HepG2 (cell line): ENCODE measurements at regions not wholly inside any gene's neighbourhood (a gene's known extent, or its start where the extent isn't known, plus 50 kb on each side); places are given as distances from the start of the nearest gene placed in this dataset.

ENCODE experiments used
- ATAC-seq: fragments of 200-7000 bp; cut with Tn5 transposase; 3 replicates; pipeline ENCODE4 v1.9.1; 2020; ENCODE audit warnings: mild to moderate bottlenecking, moderate library complexity
- BruUV-seq: library from RNA; stranded (reverse); fragments of 400-500 nt; replicated peaks from 2 replicates; lab custom pipeline; 2021; lab: Mats Ljungman, UMichigan
- CTCF ChIA-PET: fragments of 300-600 bp; formaldehyde crosslinking; extraction: SDS; loops from one replicate; lab custom pipeline; 2021; ENCODE audit warnings: low total read pairs, inconsistent platforms, low intra/inter-chr PET ratio; lab: Yijun Ruan, JAX
- POLR2A ChIA-PET: fragments of 350-600 bp; sonication (Branson Sonifier 250); formaldehyde crosslinking; loops from one replicate; lab custom pipeline; 2020; ENCODE audit warnings: antibody characterized with exemption, inconsistent platforms; lab: Yijun Ruan, JAX
- DNase-seq: peaks from one replicate; pipeline ENCODE4 v3.0.0-alpha.2; 2015; ENCODE audit warnings: low spot score
- FAIRE-seq: peaks from 3 replicates; lab custom pipeline; 2011; peaks lifted over from hg19 to GRCh38; lab: Jason Lieb, UNC
- H2AFZ ChIP-seq: one replicate; pipeline ENCODE4 v1.6.1; 2011; ENCODE audit warnings: low read length, inconsistent platforms
- H3K27ac ChIP-seq: fragments of 300-600 bp; 3 replicates; pipeline ENCODE4 v1.8.0; 2011; ENCODE audit warnings: mixed run types, mild to moderate bottlenecking, mixed read lengths, low read length, inconsistent platforms; ENCODE audit not compliant: insufficient read depth; ENCODE audit errors: extremely low read length
- H3K27me3 ChIP-seq, 2 experiments: fragments of 200-600 bp in 1 of 2; 2 replicates in 1 of 2; 3 replicates in 1 of 2; pipeline versions ENCODE4 v1.6.0 to v1.8.0; 2011; ENCODE audit warnings: low read length in 2 of 2, mild to moderate bottlenecking in 2 of 2, moderate library complexity in 2 of 2, inconsistent platforms in 1 of 2; ENCODE audit not compliant: insufficient read depth in 2 of 2, control insufficient read depth in 1 of 2
- H3K36me3 ChIP-seq, 2 experiments: fragments of 200-600 bp in 1 of 2; replicated peaks in 1 of 2; 2 replicates in 1 of 2; 3 replicates in 1 of 2; pipeline versions ENCODE4 v1.5.1 to v1.8.0; 2011; ENCODE audit warnings: low read length in 2 of 2, inconsistent platforms in 1 of 2; ENCODE audit not compliant: insufficient read depth in 2 of 2, control insufficient read depth in 1 of 2
- H3K4me1 ChIP-seq: 2 replicates; pipeline ENCODE4 v1.5.1; 2012; ENCODE audit warnings: low read length, inconsistent platforms; ENCODE audit not compliant: insufficient read depth
- H3K4me2 ChIP-seq: 2 replicates; pipeline ENCODE4 v1.6.0; 2011; ENCODE audit warnings: low read depth, low read length, inconsistent platforms
- H3K4me3 ChIP-seq, 3 experiments: fragments of 200-600 bp in 1 of 3; sonication (generic), shearing (Covaris generic) in 1 of 3; replicated peaks in 1 of 3; 2 replicates each; pipeline ENCODE4 v1.5.1; 2011 to 2016; ENCODE audit warnings: low read length in 3 of 3, inconsistent platforms in 2 of 3, low read depth in 2 of 3, mild to moderate bottlenecking in 2 of 3, control low read depth in 1 of 3, mixed read lengths in 1 of 3; ENCODE audit not compliant: insufficient read depth in 1 of 3
- H3K79me2 ChIP-seq: one replicate; pipeline ENCODE4 v1.6.1; 2011; ENCODE audit warnings: low read length, inconsistent platforms; ENCODE audit not compliant: insufficient read depth
- H3K9ac ChIP-seq: 2 replicates; pipeline ENCODE4 v1.6.0; 2011; ENCODE audit warnings: mild to moderate bottlenecking, low read depth, low read length, inconsistent platforms; ENCODE audit not compliant: insufficient read depth
- H3K9me3 ChIP-seq: 2 replicates; pipeline ENCODE4 v1.5.1; 2012; ENCODE audit warnings: mild to moderate bottlenecking, low read length
- H4K20me1 ChIP-seq: 2 replicates; pipeline ENCODE4 v1.6.0; 2011; ENCODE audit warnings: inconsistent platforms, mild to moderate bottlenecking, low read length, moderate library complexity; ENCODE audit not compliant: insufficient read depth
- AGO1 ChIP-seq: fragments of 200-400 bp; formaldehyde crosslinking; IDR thresholded peaks from 2 replicates; pipeline ENCODE4 v1.6.1; 2017; ENCODE audit warnings: mild to moderate bottlenecking, low read depth, low read length, moderate library complexity; ENCODE audit not compliant: poor library complexity, severe bottlenecking
- CHCHD3 ChIP-seq: sonication (generic); formaldehyde crosslinking; IDR thresholded peaks from 2 replicates; pipeline ENCODE4 v1.8.0; 2022; ENCODE audit warnings: mild to moderate bottlenecking, missing genetic modification reagents, moderate library complexity
- DNMT1 ChIP-seq: sonication (generic); formaldehyde crosslinking; IDR thresholded peaks from 2 replicates; pipeline ENCODE4 v1.5.1; 2020; ENCODE audit warnings: mild to moderate bottlenecking, missing genetic modification reagents
- SMAD9 ChIP-seq: sonication (generic); formaldehyde crosslinking; IDR thresholded peaks from 2 replicates; pipeline ENCODE4 v1.5.1; 2020; ENCODE audit warnings: mild to moderate bottlenecking, missing genetic modification reagents
- SRF ChIP-seq: IDR thresholded peaks from 2 replicates; pipeline ENCODE4 v1.6.1; 2011; ENCODE audit warnings: mild to moderate bottlenecking, low read depth, low read length, moderate library complexity
- ZBTB3 ChIP-seq: sonication (generic); formaldehyde crosslinking; IDR thresholded peaks from 2 replicates; pipeline ENCODE4 v1.4.0; 2020; ENCODE audit warnings: low read depth, mild to moderate bottlenecking, moderate library complexity, missing genetic modification reagents, borderline replicate concordance
- ZFP91 ChIP-seq: sonication (generic); formaldehyde crosslinking; IDR thresholded peaks from 2 replicates; pipeline ENCODE4 v1.9.0; 2022; ENCODE audit warnings: missing genetic modification reagents, mild to moderate bottlenecking, borderline replicate concordance
- ZNF256 ChIP-seq: sonication (generic); formaldehyde crosslinking; conservative IDR thresholded peaks from 2 replicates; pipeline ENCODE4 v1.4.0; 2020; ENCODE audit warnings: missing genetic modification reagents
- WGBS: methylation state at CpG from one replicate; pipeline ENCODE4 v1.1.6; 2017; ENCODE audit warnings: low lambda C conversion rate; 5-methylcytosine and 5-hydroxymethylcytosine counted together
- in situ Hi-C: cut with HindIII; loops from 2 replicates; pipeline ENCODE4 v1.10.0; 2017; ENCODE audit warnings: low pct_unique_long_range_greater_than_20kb; ENCODE audit not compliant: extremely low pct_ligation_motif_present
- intact Hi-C: fragments of 100-400 bp; cut with micrococcal nuclease; formaldehyde crosslinking; loops from one replicate; pipeline ENCODE4 v1.10.0; 2022; ENCODE audit not compliant: unreplicated experiment
- TF ChIP-seq, protein P1 (sequence below): sonication (generic); formaldehyde crosslinking; IDR thresholded peaks from 2 replicates; pipeline ENCODE4 v1.8.1; 2023; ENCODE audit warnings: mild to moderate bottlenecking, missing genetic modification reagents

DNA sequence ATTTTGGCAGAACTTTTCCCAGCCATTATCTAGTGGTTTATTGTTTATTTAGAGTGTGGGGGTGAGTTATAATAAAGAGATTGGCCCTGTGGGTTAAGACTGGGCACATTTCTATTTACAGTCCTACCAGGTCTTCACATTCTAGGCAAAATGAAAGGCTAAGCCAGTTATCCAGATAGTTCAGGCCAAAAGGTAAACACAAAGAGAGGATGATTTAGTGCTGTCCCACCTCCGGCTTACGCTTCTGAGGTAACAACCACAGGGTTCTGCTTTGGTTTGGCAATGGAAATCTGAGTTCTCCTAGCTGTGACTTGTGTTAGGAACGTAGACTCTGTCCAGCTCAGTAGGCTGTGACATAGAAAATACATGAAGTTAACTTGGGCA is 50.3 kb upstream of the PTPRK start:
- TF ChIP-seq CHCHD3 (no peak), ZNF256 (CRISPR knock-in tag) (no peak), ZBTB3 (no peak)
- Histone ChIP-seq H4K20me1 (no peaks in the 10 kb centered on the region), H3K79me2 (no peaks in the 10 kb centered on the region), H3K27ac (no peak overlapping the region), H3K27me3 (peaks cover 0 to 11% of the 10 kb centered on the region in 2 experiments; a peak in 1 of 5 replicates), H3K9ac (no peak overlapping the region), H2AFZ (no peak overlapping the region), H3K4me2 (no peak overlapping the region), H3K4me1 (no peaks in the 10 kb centered on the region), H3K4me3 (no peak overlapping the region), H3K36me3 (no peaks in the 10 kb centered on the region), H3K9me3 (peaks cover 4% of the 10 kb centered on the region; the same call in 1 of the 2 replicates)
- in situ Hi-C loops (no loop called here), intact Hi-C loops (no loop called here)
- FAIRE-seq (no peak), DNase-seq (no peak), ATAC-seq (peak; percentile 41; the same call in 2 of the 3 replicates)
- WGBS: 8% methylated on average over 3 of the region's 3 CpGs
- ChIA-PET POLR2A (no interaction called here), CTCF (no interaction called here)
- no TSS peak for BruUV-seq

DNA sequence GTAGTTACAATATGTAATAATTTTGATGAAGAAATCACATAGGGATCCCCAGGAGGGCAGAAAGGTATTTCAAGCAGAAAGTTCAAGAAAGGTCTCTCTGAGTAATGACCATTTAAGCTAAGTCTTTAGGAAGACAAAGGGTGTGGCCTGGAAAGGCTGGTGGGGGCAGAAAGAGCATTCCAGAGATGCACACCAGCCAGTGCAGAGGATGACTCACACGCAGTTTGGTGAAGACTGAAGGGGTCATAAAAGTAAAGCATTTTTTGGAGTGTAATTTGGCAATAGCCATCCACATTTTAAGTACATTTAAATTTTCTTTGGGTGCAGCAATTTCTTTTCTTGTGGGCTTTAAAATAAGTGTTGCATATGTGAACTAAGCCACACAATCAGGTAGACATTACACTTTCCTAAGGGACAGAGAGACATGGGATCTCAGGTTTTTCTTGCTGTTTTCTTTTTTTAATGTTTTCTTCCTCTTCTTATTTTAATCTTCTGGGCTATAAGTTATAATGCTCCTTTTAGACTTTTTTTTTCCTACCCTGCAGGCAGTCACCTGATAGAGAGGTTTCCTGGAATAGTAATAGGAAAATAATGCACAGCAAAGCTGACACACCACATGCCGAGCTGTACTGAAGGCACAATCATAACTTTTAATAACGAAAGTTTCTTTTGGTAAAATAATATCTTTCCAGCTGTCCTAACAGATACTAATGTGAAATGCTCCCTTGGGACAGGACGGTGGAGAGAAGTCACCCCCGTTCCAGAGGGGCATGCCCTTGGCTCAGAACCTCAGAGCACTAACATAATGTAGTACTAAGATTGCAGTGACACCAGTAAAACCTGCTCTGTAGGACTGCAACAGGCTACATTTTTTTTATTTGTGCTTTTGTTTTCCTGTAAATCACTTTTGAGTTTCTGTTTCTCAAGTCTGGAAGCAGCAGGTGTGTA is 49.6 kb upstream of the PTPRK start:
- H3K27me3 ChIP-seq: peaks cover 0 to 11% of the 10 kb centered on the region in 2 experiments; a peak in 1 of 5 replicates
- DNase-seq (no peak), FAIRE-seq (no peak), ATAC-seq (no peak)
- in situ Hi-C loops (no loop called here), intact Hi-C loops (no loop called here)
- BruUV-seq: no TSS peak
- ChIA-PET CTCF (no interaction called here), POLR2A (no interaction called here)
- H3K4me1 ChIP-seq: no peaks in the 10 kb centered on the region
- no peaks in the 10 kb centered on the region for H3K36me3 ChIP-seq
- H3K4me3 ChIP-seq: no peak overlapping the region
- H3K27ac ChIP-seq: no peak overlapping the region
- WGBS: 9% methylated on average over 5 of the region's 5 CpGs
- H2AFZ ChIP-seq: no peak overlapping the region
- no peaks in the 10 kb centered on the region for H4K20me1 ChIP-seq
- no peak overlapping the region for H3K4me2 ChIP-seq
- no peak for TF ChIP-seq ZFP91 (CRISPR knock-in tag)
- no peak for TF ChIP-seq SRF
- TF ChIP-seq, protein P1, sequence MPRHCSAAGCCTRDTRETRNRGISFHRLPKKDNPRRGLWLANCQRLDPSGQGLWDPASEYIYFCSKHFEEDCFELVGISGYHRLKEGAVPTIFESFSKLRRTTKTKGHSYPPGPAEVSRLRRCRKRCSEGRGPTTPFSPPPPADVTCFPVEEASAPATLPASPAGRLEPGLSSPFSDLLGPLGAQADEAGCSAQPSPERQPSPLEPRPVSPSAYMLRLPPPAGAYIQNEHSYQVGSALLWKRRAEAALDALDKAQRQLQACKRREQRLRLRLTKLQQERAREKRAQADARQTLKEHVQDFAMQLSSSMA (CRISPR knock-in tag): no peak
- no peak for TF ChIP-seq DNMT1 (CRISPR knock-in tag)
- no peak for TF ChIP-seq AGO1
- TF ChIP-seq SMAD9 (CRISPR knock-in tag): no peak
- peaks cover 4% of the 10 kb centered on the region; the same call in 1 of the 2 replicates for H3K9me3 ChIP-seq
- H3K79me2 ChIP-seq: no peaks in the 10 kb centered on the region
- H3K9ac ChIP-seq: no peak overlapping the region
